SH-SY5Y (cell line): ENCODE measurements at regions not wholly inside any gene's neighbourhood (a gene's known extent, or its start where the extent isn't known, plus 50 kb on each side); places are given as distances from the start of the nearest gene placed in this dataset.

Source experiments
- GATA2 ChIP-seq: IDR thresholded peaks from 2 replicates; pipeline ENCODE4 v1.6.1; 2011; ENCODE audit warnings: mild to moderate bottlenecking, low read depth, low read length
- GATA3 ChIP-seq: IDR thresholded peaks from 2 replicates; pipeline ENCODE4 v1.6.1; 2011; ENCODE audit warnings: low read depth, mild to moderate bottlenecking, low read length, moderate library complexity

DNA sequence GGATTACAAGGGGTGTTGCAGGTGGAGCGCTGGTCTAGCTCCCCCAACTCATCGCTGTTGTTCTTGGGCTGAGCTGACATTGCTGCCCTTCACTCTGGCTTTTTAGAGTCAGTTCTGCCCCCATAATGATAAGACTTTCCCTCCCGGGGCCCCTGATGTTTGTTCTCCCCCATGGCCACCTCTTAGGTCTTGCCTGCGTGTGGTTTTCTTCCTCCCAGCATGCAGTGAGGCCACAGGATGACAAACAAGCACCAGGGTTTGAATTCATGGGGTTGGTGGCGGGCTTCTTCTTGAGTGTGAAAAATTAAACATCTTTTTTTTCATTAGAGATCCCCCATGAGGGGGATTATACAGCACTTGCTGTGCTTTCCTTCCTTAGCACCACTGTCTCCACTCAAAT is 74.1 kb downstream of the CTAGE1 start:
- no peak for TF ChIP-seq GATA2
- TF ChIP-seq GATA3: no peak
